ENCODE measurements at regions not wholly inside any gene's neighbourhood (a gene's known extent, or its start where the extent isn't known, plus 50 kb on each side); places are given as distances from the start of the nearest gene placed in this dataset.

GRCh38 chr14:21894003-21894897 lies 220.6 kb upstream of the OR4E1 start:
- TF ChIP-seq CTCF (IDR thresholded peaks at IDR 0.05) (no peak), POLR2A (IDR thresholded peaks at IDR 0.05) (no peak), POLR2AphosphoS5 (IDR thresholded peaks at IDR 0.05) (no peak)
